Heart left ventricle (tissue), 13 donors: ENCODE measurements at regions not wholly inside any gene's neighbourhood (a gene's known extent, or its start where the extent isn't known, plus 50 kb on each side); places are given as distances from the start of the nearest gene placed in this dataset.

Experiments
- CTCF ChIP-seq, 12 donors: fragments of 200-600 bp; sonication (generic) in 4 of 12; IDR thresholded peaks; one replicate each; pipeline versions ENCODE4 v1.5.0 to v1.8.0; 2018 to 2022; ENCODE audit warnings: antibody characterized with exemption in 12 of 12, mild to moderate bottlenecking in 5 of 12
- POLR2A ChIP-seq, 2 donors: fragments of 450-650 bp; IDR thresholded peaks; one replicate each; pipeline ENCODE4 v1.6.1; 2017; ENCODE audit warnings: antibody characterized with exemption in 2 of 2, mild to moderate bottlenecking in 2 of 2, moderate library complexity in 2 of 2
- donor health status: ischemic (EF 13 %, LVEDD 7.1; RV severe dilation, severe dysfunction).
- donor health status: DM: no; HTN: yes; CAD: no.
- donor health status: DM: no; HTN: no; CAD: no.
- donor health status: ischemic (EF 25% LVEDD 6.9; RV normal size, moderate dysfunction).
- donor health status: ischemic (EF 25% LVEDD 5.7; RV mildly dilated, moderate dysfunction).
- donor health status: ischemic (EF 35%, LVEDD 5.7; RV mildly dilated, moderate dysfunction).
- donor health status: nonischemic (EF 11% LVEDD 7.7; RV severe dilation, severe dysfunction).
- donor health status: DM: yes; HTN: yes; CAD: no.
- donor health status: PGD.
- donor health status: ischemic (EF 29% LVEDD 5.4; RV normal size, mild dysfunction).
- donor health status: nonischemic (EF 23%, LVEDD 6.1; RV moderate dilation, normal function).

- TF ChIP-seq CTCF (IDR thresholded peaks at IDR 0.05) = no peak
- no peak for TF ChIP-seq POLR2A (IDR thresholded peaks at IDR 0.05)
Observed at GRCh38 chr12:124633365-124634362, 66.3 kb upstream of the NCOR2 start.
